ENCODE measurements at regions not wholly inside any gene's neighbourhood (a gene's known extent, or its start where the extent isn't known, plus 50 kb on each side); places are given as distances from the start of the nearest gene placed in this dataset.

GRCh38 chr17:55645361-55645760 is 77.3 kb downstream of the TMEM100 start:
- Mint-ChIP-seq H3K9me3 (ENCODE audit: unreplicated experiment) (peaks cover 10% of the 10 kb centered on the region), H3K27me3 (ENCODE audit: unreplicated experiment) (peaks cover 6% of the 10 kb centered on the region), H3K4me3 (ENCODE audit: unreplicated experiment) (no peak overlapping the region), H3K4me1 (ENCODE audit: unreplicated experiment) (no peaks in the 10 kb centered on the region), H3K36me3 (ENCODE audit: unreplicated experiment) (no peaks in the 10 kb centered on the region), H3K27ac (ENCODE audit: unreplicated experiment) (no peak overlapping the region)
- TF ChIP-seq CTCF (IDR thresholded peaks at IDR 0.05), result no peak
- DNase-seq (ENCODE audit: extremely low spot score, unreplicated experiment), result no peak

- no peak for TF ChIP-seq CTCF (IDR thresholded peaks at IDR 0.05)
- Mint-ChIP-seq H3K36me3 (ENCODE audit: unreplicated experiment) (no peaks in the 10 kb centered on the region), H3K9me3 (ENCODE audit: unreplicated experiment) (peaks cover 10% of the 10 kb centered on the region), H3K4me1 (ENCODE audit: unreplicated experiment) (no peaks in the 10 kb centered on the region), H3K4me3 (ENCODE audit: unreplicated experiment) (no peak overlapping the region), H3K27ac (ENCODE audit: unreplicated experiment) (no peak overlapping the region), H3K27me3 (ENCODE audit: unreplicated experiment) (peaks cover 6% of the 10 kb centered on the region)
- DNase-seq (ENCODE audit: extremely low spot score, unreplicated experiment), result no peak
Measured at GRCh38 chr17:55644346-55644745, 78.3 kb downstream of the TMEM100 start.

DNA sequence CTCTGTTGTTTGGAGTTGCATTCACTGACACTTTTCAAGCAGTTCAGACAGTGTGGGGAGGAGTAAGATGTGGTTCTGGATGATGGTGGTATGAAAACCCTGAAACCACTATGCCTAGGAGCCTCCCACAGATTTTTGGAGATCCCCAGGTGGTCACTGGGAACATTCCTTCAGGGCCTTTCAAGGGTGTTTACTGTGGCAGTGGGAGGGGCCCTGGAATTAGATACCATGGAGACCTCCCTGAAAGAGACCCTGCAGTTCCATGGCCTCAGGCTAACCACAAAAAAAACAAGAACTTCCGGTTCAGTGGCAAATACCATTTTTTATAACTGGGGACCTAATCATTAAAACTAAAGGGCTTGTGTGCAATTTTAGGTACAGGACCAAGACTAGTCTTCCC is 79.9 kb downstream of the TMEM100 start:
- Mint-ChIP-seq H3K9me3 (ENCODE audit: unreplicated experiment) (peaks cover 10% of the 10 kb centered on the region), H3K27ac (ENCODE audit: unreplicated experiment) (no peak overlapping the region), H3K4me1 (ENCODE audit: unreplicated experiment) (no peaks in the 10 kb centered on the region), H3K36me3 (ENCODE audit: unreplicated experiment) (no peaks in the 10 kb centered on the region), H3K4me3 (ENCODE audit: unreplicated experiment) (no peak overlapping the region), H3K27me3 (ENCODE audit: unreplicated experiment) (peaks cover 4% of the 10 kb centered on the region)
- no peak for TF ChIP-seq CTCF (IDR thresholded peaks at IDR 0.05)
- no peak for DNase-seq (ENCODE audit: extremely low spot score, unreplicated experiment)

GRCh38 chr17:55641676-55642081 is 81.0 kb downstream of the TMEM100 start:
- H3K36me3 Mint-ChIP-seq (ENCODE audit: unreplicated experiment), result no peaks in the 10 kb centered on the region
- peaks cover 10% of the 10 kb centered on the region for H3K9me3 Mint-ChIP-seq (ENCODE audit: unreplicated experiment)
- TF ChIP-seq CTCF (IDR thresholded peaks at IDR 0.05), result no peak
- DNase-seq (ENCODE audit: extremely low spot score, unreplicated experiment), result no peak
- H3K27ac Mint-ChIP-seq (ENCODE audit: unreplicated experiment), result no peak overlapping the region
- H3K4me3 Mint-ChIP-seq (ENCODE audit: unreplicated experiment), result no peak overlapping the region
- peaks cover 3% of the 10 kb centered on the region for H3K27me3 Mint-ChIP-seq (ENCODE audit: unreplicated experiment)
- H3K4me1 Mint-ChIP-seq (ENCODE audit: unreplicated experiment), result no peaks in the 10 kb centered on the region

GRCh38 chr17:55639096-55639495 is 83.6 kb downstream of the TMEM100 start:
- H3K27ac Mint-ChIP-seq (ENCODE audit: unreplicated experiment), result no peak overlapping the region
- H3K27me3 Mint-ChIP-seq (ENCODE audit: unreplicated experiment), result peaks cover 6% of the 10 kb centered on the region
- H3K4me3 Mint-ChIP-seq (ENCODE audit: unreplicated experiment), result no peak overlapping the region
- H3K36me3 Mint-ChIP-seq (ENCODE audit: unreplicated experiment), result no peaks in the 10 kb centered on the region
- no peak for TF ChIP-seq CTCF (IDR thresholded peaks at IDR 0.05)
- DNase-seq (ENCODE audit: extremely low spot score, unreplicated experiment), result no peak
- H3K9me3 Mint-ChIP-seq (ENCODE audit: unreplicated experiment), result peaks cover 10% of the 10 kb centered on the region
- H3K4me1 Mint-ChIP-seq (ENCODE audit: unreplicated experiment), result no peaks in the 10 kb centered on the region
